H1 (cell line): ENCODE measurements at regions not wholly inside any gene's neighbourhood (a gene's known extent, or its start where the extent isn't known, plus 50 kb on each side); places are given as distances from the start of the nearest gene placed in this dataset.

Experiments used
- CTCF ChIA-PET: fragments of 300-600 bp; sonication (Branson Sonifier 250); formaldehyde crosslinking; loops from one replicate; lab custom pipeline; 2021; ENCODE audit not compliant: partially characterized antibody; lab: Charles Lee
- POLR2A ChIA-PET: fragments of 300-600 bp; sonication (Branson Sonifier 250); formaldehyde crosslinking; loops from one replicate; lab custom pipeline; 2021; ENCODE audit warnings: inconsistent platforms; ENCODE audit not compliant: partially characterized antibody; lab: Charles Lee
- DNase-seq, 2 experiments: peaks; one replicate each; pipeline versions ENCODE4 v3.0.0 to v3.0.0-alpha.2; 2010 to 2022; ENCODE audit warnings: low spot score in 2 of 2, low read depth in 1 of 2, mixed read lengths in 1 of 2
- FAIRE-seq: peaks from 2 replicates; lab custom pipeline; 2011; peaks lifted over from hg19 to GRCh38; lab: Jason Lieb, UNC
- H2AFZ ChIP-seq: 2 replicates; pipeline ENCODE4 v1.8.1; 2012; ENCODE audit warnings: low read length, inconsistent platforms
- H2AK5ac ChIP-seq: 2 replicates; pipeline ENCODE4 v1.6.1; 2013; ENCODE audit warnings: low read depth, low read length
- H2BK120ac ChIP-seq: replicated peaks from 2 replicates; pipeline ENCODE3; 2013; ENCODE audit warnings: low read depth, low read length, inconsistent platforms
- H2BK12ac ChIP-seq: 2 replicates; pipeline ENCODE4 v1.6.1; 2013; ENCODE audit warnings: low read depth, low read length
- H2BK15ac ChIP-seq: 2 replicates; pipeline ENCODE4 v1.6.1; 2013; ENCODE audit warnings: low read length
- H2BK20ac ChIP-seq: 2 replicates; pipeline ENCODE4 v1.6.1; 2013; ENCODE audit warnings: low read length
- H2BK5ac ChIP-seq: 2 replicates; pipeline ENCODE4 v1.6.1; 2013; ENCODE audit warnings: low read depth, low read length
- H3K14ac ChIP-seq: 2 replicates; pipeline ENCODE4 v1.6.1; 2013; ENCODE audit warnings: inconsistent platforms; ENCODE audit not compliant: insufficient read length
- H3K18ac ChIP-seq: 2 replicates; pipeline ENCODE4 v1.6.1; 2013; ENCODE audit warnings: low read length; ENCODE audit errors: extremely low read depth
- H3K23ac ChIP-seq: 2 replicates; pipeline ENCODE4 v1.6.1; 2013; ENCODE audit warnings: inconsistent platforms; ENCODE audit not compliant: insufficient read length
- H3K23me2 ChIP-seq: 2 replicates; pipeline ENCODE4 v1.6.1; 2013; ENCODE audit warnings: low read depth, low read length
- H3K27ac ChIP-seq: 2 replicates; pipeline ENCODE4 v1.6.1; 2011; ENCODE audit warnings: low read depth, low read length, inconsistent platforms
- H3K27me3 ChIP-seq, 4 experiments: replicated peaks in 1 of 4; 1 replicate in 1 of 4; 2 replicates in 3 of 4; pipeline versions ENCODE4 v1.6.1 to v1.8.1; 2011 to 2013; ENCODE audit warnings: low read length in 3 of 4, mild to moderate bottlenecking in 3 of 4, inconsistent platforms in 2 of 4, mixed read lengths in 2 of 4, moderate library complexity in 1 of 4; ENCODE audit not compliant: control insufficient read depth in 3 of 4, insufficient read depth in 3 of 4; ENCODE audit errors: extremely low read depth in 1 of 4
- H3K36me3 ChIP-seq, 4 experiments: 2 replicates each; pipeline versions ENCODE4 v1.6.1 to v1.8.1; 2011 to 2013; ENCODE audit warnings: mild to moderate bottlenecking in 4 of 4, low read length in 3 of 4, moderate library complexity in 2 of 4, control low read depth in 1 of 4, inconsistent platforms in 1 of 4; ENCODE audit not compliant: insufficient read depth in 4 of 4, control insufficient read depth in 2 of 4
- H3K4ac ChIP-seq: replicated peaks from 2 replicates; pipeline ENCODE3; 2013; ENCODE audit warnings: low read length, low read depth, mixed read lengths, inconsistent platforms; ENCODE audit not compliant: insufficient read length
- H3K4me1 ChIP-seq, 4 experiments: replicated peaks in 1 of 4; 1 replicate in 1 of 4; 2 replicates in 3 of 4; pipeline versions ENCODE4 v1.6.1 to v1.8.1; 2011 to 2013; ENCODE audit warnings: low read length in 3 of 4, inconsistent platforms in 2 of 4, mixed read lengths in 1 of 4; ENCODE audit not compliant: insufficient read depth in 4 of 4, control insufficient read depth in 3 of 4
- H3K4me2 ChIP-seq, 2 experiments: 2 replicates each; pipeline versions ENCODE4 v1.6.1 to v1.8.1; 2011 to 2013; ENCODE audit warnings: low read depth in 2 of 2, low read length in 2 of 2, control low read depth in 1 of 2, inconsistent platforms in 1 of 2, mild to moderate bottlenecking in 1 of 2; ENCODE audit not compliant: insufficient read depth in 1 of 2
- H3K4me3 ChIP-seq, 4 experiments: fragments of 200-600, 300-600 bp in 1 of 4; sonication (generic), shearing (Covaris generic), sonication (Bioruptor Twin) in 1 of 4; 2 replicates each; pipeline versions ENCODE4 v1.5.1 to v1.8.1; 2011 to 2016; ENCODE audit warnings: low read length in 4 of 4, low read depth in 3 of 4, control low read depth in 2 of 4, inconsistent platforms in 2 of 4, mild to moderate bottlenecking in 2 of 4, mixed read lengths in 1 of 4, moderate library complexity in 1 of 4; ENCODE audit not compliant: insufficient read depth in 2 of 4; ENCODE audit errors: extremely low read depth in 1 of 4
- H3K56ac ChIP-seq: replicated peaks from 2 replicates; pipeline ENCODE3; 2013; ENCODE audit warnings: low read depth, mild to moderate bottlenecking, mixed read lengths, low read length, inconsistent platforms; ENCODE audit not compliant: insufficient read length
- H3K79me1 ChIP-seq: 2 replicates; pipeline ENCODE4 v1.6.1; 2013; ENCODE audit warnings: low read depth, low read length, control low read depth
- H3K79me2 ChIP-seq, 2 experiments: 2 replicates each; pipeline versions ENCODE4 v1.6.1 to v1.8.1; 2012 to 2013; ENCODE audit warnings: low read length in 2 of 2, mild to moderate bottlenecking in 2 of 2, inconsistent platforms in 1 of 2; ENCODE audit not compliant: insufficient read depth in 2 of 2, control insufficient read depth in 1 of 2
- H3K9ac ChIP-seq, 4 experiments: replicated peaks in 1 of 4; 1 replicate in 1 of 4; 2 replicates in 3 of 4; pipeline versions ENCODE4 v1.6.1 to v1.8.1; 2011 to 2013; ENCODE audit warnings: low read depth in 3 of 4, low read length in 3 of 4, control low read depth in 2 of 4, mild to moderate bottlenecking in 2 of 4, moderate library complexity in 2 of 4, inconsistent platforms in 1 of 4; ENCODE audit errors: extremely low read depth in 1 of 4
- H3K9me3 ChIP-seq, 2 experiments: 2 replicates each; pipeline versions ENCODE4 v1.6.1 to v1.8.1; 2012 to 2013; ENCODE audit warnings: mild to moderate bottlenecking in 2 of 2, moderate library complexity in 2 of 2, control low read depth in 1 of 2, inconsistent platforms in 1 of 2, low read depth in 1 of 2, low read length in 1 of 2, mixed read lengths in 1 of 2; ENCODE audit not compliant: insufficient read depth in 2 of 2
- H4K20me1 ChIP-seq, 2 experiments: replicated peaks in 1 of 2; 2 replicates each; pipeline versions ENCODE3 to v1.8.1; 2011 to 2013; ENCODE audit warnings: inconsistent platforms in 2 of 2, low read length in 2 of 2, mild to moderate bottlenecking in 1 of 2; ENCODE audit not compliant: insufficient read depth in 2 of 2, control insufficient read depth in 1 of 2
- H4K5ac ChIP-seq: 2 replicates; pipeline ENCODE4 v1.6.1; 2013; ENCODE audit warnings: low read length, low read depth, mixed read lengths, inconsistent platforms; ENCODE audit not compliant: insufficient read length
- H4K8ac ChIP-seq: 2 replicates; pipeline ENCODE4 v1.8.0; 2013; ENCODE audit warnings: mild to moderate bottlenecking, moderate library complexity, low read length, inconsistent platforms; ENCODE audit not compliant: insufficient read depth; ENCODE audit errors: extremely low read depth
- H4K91ac ChIP-seq: replicated peaks from 2 replicates; pipeline ENCODE3; 2013; ENCODE audit warnings: low read length, mixed read lengths, inconsistent platforms; ENCODE audit not compliant: insufficient read length
- FOSL1 ChIP-seq: IDR thresholded peaks from 2 replicates; pipeline ENCODE4 v1.6.1; 2011; ENCODE audit warnings: mild to moderate bottlenecking, low read depth, low read length, moderate library complexity; ENCODE audit not compliant: insufficient read depth
- POLR2A ChIP-seq, 2 experiments: IDR thresholded peaks; 1 replicate in 1 of 2; 2 replicates in 1 of 2; pipeline ENCODE4 v1.6.1; 2011; ENCODE audit warnings: low read depth in 2 of 2, low read length in 2 of 2, mild to moderate bottlenecking in 2 of 2; ENCODE audit errors: control extremely low read depth in 1 of 2
- POU5F1 ChIP-seq: IDR thresholded peaks from 2 replicates; pipeline ENCODE4 v1.6.1; 2011; ENCODE audit warnings: low read depth, mild to moderate bottlenecking, low read length, moderate library complexity
- RBBP5 ChIP-seq: IDR thresholded peaks from 2 replicates; pipeline ENCODE4 v1.7.1; 2012; ENCODE audit warnings: low read depth, mild to moderate bottlenecking, inconsistent platforms, low read length, moderate library complexity, borderline replicate concordance
- RNF2 ChIP-seq: fragments of 200-900, 300-1000 bp; sonication (generic); IDR thresholded peaks from 2 replicates; pipeline ENCODE4 v1.7.1; 2016; ENCODE audit warnings: borderline replicate concordance, low read depth, mild to moderate bottlenecking, antibody characterized with exemption, low read length; ENCODE audit not compliant: poor library complexity, severe bottlenecking; ENCODE audit errors: missing control alignments
- SUZ12 ChIP-seq: fragments of 200-600 bp; sonication (generic); IDR thresholded peaks from 2 replicates; pipeline ENCODE4 v1.6.1; 2012; ENCODE audit warnings: mild to moderate bottlenecking, inconsistent platforms, low read length, moderate library complexity, mixed read lengths
- TBP ChIP-seq: IDR thresholded peaks from 2 replicates; pipeline ENCODE4 v1.6.1; 2011; ENCODE audit warnings: low read depth, low read length, improper control_type of control experiment
- WGBS, 2 experiments: shearing (Covaris generic) in 1 of 2; methylation state at CpG; one replicate each; pipeline versions ENCODE4 v1.1.6 to v1.1.7; 2013 to 2015; ENCODE audit warnings: low lambda C conversion rate in 2 of 2, mixed read lengths in 2 of 2, inconsistent platforms in 1 of 2, low coverage in 1 of 2, missing lambda C conversion rate in 1 of 2; ENCODE audit not compliant: insufficient replicate concordance in 2 of 2, insufficient coverage in 1 of 2, insufficient read length in 1 of 2; ENCODE audit errors: extremely low coverage in 1 of 2, missing lambda C conversion rate in 1 of 2; 5-methylcytosine and 5-hydroxymethylcytosine counted together
- TF ChIP-seq, protein P1 (sequence below): IDR thresholded peaks from 2 replicates; pipeline ENCODE4 v1.6.1; 2012; ENCODE audit warnings: inconsistent platforms

GRCh38 chr7:25314731-25315267 lies 86.5 kb upstream of the NPVF start:
- Histone ChIP-seq H2BK20ac (no peak overlapping the region), H2AFZ (no peak overlapping the region), H3K36me3 (no peaks in the 10 kb centered on the region), H3K4ac (no peak overlapping the region), H3K23ac (no peak overlapping the region), H3K9ac (no peak overlapping the region), H3K79me1 (no peaks in the 10 kb centered on the region), H3K56ac (no peak overlapping the region), H3K23me2 (no peaks in the 10 kb centered on the region; the same call in 1 of the 2 replicates), H2BK15ac (no peak overlapping the region), H4K8ac (no peak overlapping the region), H3K4me3 (no peak overlapping the region), H2BK5ac (no peak overlapping the region), H3K9me3 (no peaks in the 10 kb centered on the region), H3K4me1 (no peaks in the 10 kb centered on the region), H3K79me2 (no peaks in the 10 kb centered on the region), H4K20me1 (no peaks in the 10 kb centered on the region), H2BK120ac (no peak overlapping the region), H3K4me2 (no peak overlapping the region), H2BK12ac (no peak overlapping the region), H2AK5ac (no peak overlapping the region), H3K27me3 (no peaks in the 10 kb centered on the region), H3K27ac (no peak overlapping the region), H4K91ac (no peak overlapping the region), H3K14ac (no peak overlapping the region), H3K18ac (no peak overlapping the region), H4K5ac (no peak overlapping the region)
- DNase-seq (no peak), FAIRE-seq (no peak)
- no peak for TF ChIP-seq POLR2A (IDR thresholded peaks at IDR 0.05; ENCODE audit: control extremely low read depth in 1 of 2, low read depth in 2 of 2, low read length in 2 of 2)
- no peak for TF ChIP-seq POU5F1
- TF ChIP-seq FOSL1 = no peak
- TF ChIP-seq SUZ12 = no peak
- TF ChIP-seq RBBP5 = no peak
- no peak for TF ChIP-seq RNF2
- no peak for TF ChIP-seq TBP
- TF ChIP-seq, protein P1, sequence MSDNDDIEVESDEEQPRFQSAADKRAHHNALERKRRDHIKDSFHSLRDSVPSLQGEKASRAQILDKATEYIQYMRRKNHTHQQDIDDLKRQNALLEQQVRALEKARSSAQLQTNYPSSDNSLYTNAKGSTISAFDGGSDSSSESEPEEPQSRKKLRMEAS = no peak
- 88% methylated on average over 10 of the region's 10 CpGs; no CpG with 5 or more reads in 1 of the 2 experiments for WGBS, 2 experiments
- ChIA-PET POLR2A (no interaction called here), CTCF (interaction anchor here (0.6 to 1.5 kb wide), 5 partner anchors 26 to 333 kb away, joined by 3 to 10 read pairs (median 3); partner anchors contain the start of gene NPVF)
